Urinary bladder (tissue), 3 donors: ENCODE measurements at regions not wholly inside any gene's neighbourhood (a gene's known extent, or its start where the extent isn't known, plus 50 kb on each side); places are given as distances from the start of the nearest gene placed in this dataset.

Experiments
- DNase-seq: peaks from one replicate; pipeline ENCODE4 v3.0.0-alpha.2; 2015; ENCODE audit errors: extremely low spot score
- H3K27ac ChIP-seq: one replicate; pipeline ENCODE4 v1.5.1; 2013; ENCODE audit warnings: low read depth, mild to moderate bottlenecking, moderate library complexity
- H3K36me3 ChIP-seq: one replicate; pipeline ENCODE4 v1.6.1; 2013; ENCODE audit warnings: mild to moderate bottlenecking, moderate library complexity; ENCODE audit not compliant: insufficient read depth
- H3K4me1 ChIP-seq: one replicate; pipeline ENCODE4 v1.6.1; 2013; ENCODE audit warnings: mild to moderate bottlenecking, moderate library complexity; ENCODE audit not compliant: insufficient read depth
- H3K4me3 ChIP-seq: one replicate; pipeline ENCODE4 v1.5.1; 2013; ENCODE audit warnings: low read depth, low read length
- WGBS: extraction: QIAGEN DNeasy Blood & Tissue Kit; methylation state at CpG from one replicate; pipeline ENCODE4 v1.1.7; 2013; 5-methylcytosine and 5-hydroxymethylcytosine counted together
- donor health status: healthy with polysubstance abuse.
- donor health status: healthy.

GRCh38 chr13:31904941-31905824 is 126.4 kb upstream of the FRY start:
- no peak for DNase-seq
- 83% methylated on average over 6 of the region's 6 CpGs for WGBS
- Histone ChIP-seq H3K4me1 (no peaks in the 10 kb centered on the region), H3K36me3 (no peaks in the 10 kb centered on the region), H3K27ac (no peak overlapping the region), H3K4me3 (no peak overlapping the region)

- WGBS: 54% methylated on average over 11 of the region's 11 CpGs
- Histone ChIP-seq H3K4me3 (no peak overlapping the region), H3K36me3 (no peaks in the 10 kb centered on the region), H3K4me1 (no peaks in the 10 kb centered on the region), H3K27ac (no peak overlapping the region)
- DNase-seq: no peak
Observed at GRCh38 chr13:31905961-31906360, 125.6 kb upstream of the FRY start.

- H3K27ac ChIP-seq: no peak overlapping the region
- 69% methylated on average over 4 of the region's 4 CpGs for WGBS
- DNase-seq: no peak
Observed at GRCh38 chr13:31908696-31909411, 122.7 kb upstream of the FRY start.

DNA sequence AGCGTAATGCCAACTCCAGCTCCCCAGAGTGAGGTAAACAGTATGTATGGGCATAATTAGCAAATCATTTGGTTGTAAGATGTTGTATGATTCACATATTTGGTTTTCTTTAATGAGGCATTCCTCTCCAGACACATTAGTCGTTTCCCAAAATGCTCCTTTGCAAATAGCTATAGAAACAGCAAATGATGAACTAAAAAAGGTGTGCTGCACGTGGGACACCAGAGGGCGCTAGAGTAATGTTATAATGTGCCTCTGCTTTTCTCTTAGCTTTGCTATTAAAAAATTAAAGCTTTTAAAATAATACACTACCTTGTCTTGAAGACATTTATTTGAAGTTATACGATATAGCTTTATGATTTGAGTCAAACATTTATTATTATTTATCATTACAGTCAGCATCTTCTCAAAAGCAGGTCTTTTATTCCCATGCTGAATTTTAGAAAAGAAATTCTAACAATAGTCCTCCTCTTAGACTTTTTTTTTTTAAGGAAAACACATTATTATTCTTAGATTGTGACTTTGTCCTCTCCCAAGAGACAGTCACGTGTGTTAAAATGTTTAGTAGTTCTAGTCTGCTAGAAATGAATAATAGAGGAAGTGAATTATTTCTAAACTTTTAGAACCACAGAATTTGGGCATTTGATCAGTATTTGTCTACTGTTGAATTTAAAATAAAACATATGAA is 121.6 kb upstream of the FRY start:
- Histone ChIP-seq H3K27ac (no peak overlapping the region), H3K4me1 (no peaks in the 10 kb centered on the region), H3K36me3 (no peaks in the 10 kb centered on the region), H3K4me3 (no peak overlapping the region)
- no peak for DNase-seq
- 16% methylated on average over 6 of the region's 6 CpGs for WGBS

More at GRCh38 chr13:31908696-31909411, 122.7 kb upstream of the FRY start:
- Histone ChIP-seq H3K36me3 (no peaks in the 10 kb centered on the region), H3K4me3 (no peak overlapping the region), H3K4me1 (no peaks in the 10 kb centered on the region)

GRCh38 chr13:31910633-31911032 is 120.9 kb upstream of the FRY start:
- no peak overlapping the region for H3K27ac ChIP-seq
- H3K36me3 ChIP-seq: no peaks in the 10 kb centered on the region
- no peak for DNase-seq
- H3K4me1 ChIP-seq: no peaks in the 10 kb centered on the region
- WGBS: 98% methylated on average over 2 of the region's 2 CpGs
- H3K4me3 ChIP-seq: no peak overlapping the region

DNA sequence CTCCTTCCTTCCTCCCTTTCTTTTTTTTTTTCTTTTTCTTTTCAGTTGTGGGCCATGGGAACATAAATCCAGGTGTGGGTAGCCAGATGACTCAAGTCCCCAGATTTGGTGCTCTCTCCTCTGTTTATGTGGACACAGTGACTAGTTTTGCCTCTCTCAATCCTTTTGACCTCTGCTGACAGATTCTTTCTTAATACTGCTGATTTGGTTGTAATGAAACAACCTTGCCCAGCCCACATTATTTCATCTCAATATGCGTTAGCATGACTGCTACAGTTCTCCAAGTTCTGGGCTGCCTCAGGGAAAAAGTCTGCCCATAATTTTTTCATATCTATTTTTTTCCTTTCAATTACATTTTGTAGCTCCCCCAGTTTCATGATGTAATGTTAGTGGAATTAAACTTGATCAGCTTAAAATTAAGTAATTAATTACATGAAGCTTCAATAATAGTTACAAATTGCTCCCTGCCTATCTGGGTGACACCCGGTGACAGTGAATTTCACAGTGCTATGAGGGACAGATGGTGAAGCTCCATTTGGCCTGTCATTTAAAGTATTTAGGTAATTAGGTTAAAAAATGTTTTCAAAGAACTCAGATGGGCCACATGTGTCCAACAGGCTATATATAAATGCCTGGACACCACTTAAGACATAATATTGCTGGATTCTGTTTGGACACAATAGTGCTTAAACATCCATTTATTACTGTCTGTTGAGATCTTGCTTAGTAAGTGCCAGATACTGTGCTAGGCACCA is 118.8 kb upstream of the FRY start:
- H3K27ac ChIP-seq: no peak overlapping the region
- WGBS: 89% methylated on average over 2 of the region's 2 CpGs
- H3K4me3 ChIP-seq: no peak overlapping the region
- no peaks in the 10 kb centered on the region for H3K4me1 ChIP-seq
- no peak for DNase-seq
- no peaks in the 10 kb centered on the region for H3K36me3 ChIP-seq

DNA sequence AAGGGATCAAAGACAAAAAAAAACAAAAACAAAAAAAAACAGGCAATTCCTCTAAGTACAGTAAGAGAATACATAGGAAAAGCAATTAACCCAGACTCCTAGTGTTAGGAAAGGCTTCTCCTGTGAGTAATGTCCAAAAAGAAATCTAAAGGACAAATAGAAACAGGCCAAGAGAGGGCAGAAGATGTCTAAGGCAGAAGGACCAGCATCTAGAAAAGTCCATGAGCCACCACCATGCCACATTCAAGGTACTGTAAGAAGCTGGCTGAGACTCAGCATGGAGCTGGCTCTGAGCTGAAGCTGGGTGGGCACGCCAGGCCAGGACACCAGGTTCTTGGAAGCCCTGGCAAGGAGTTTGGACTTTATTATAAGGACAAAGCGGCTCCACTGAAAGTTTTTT is 118.1 kb upstream of the FRY start:
- H3K36me3 ChIP-seq: no peaks in the 10 kb centered on the region
- no peak overlapping the region for H3K27ac ChIP-seq
- WGBS: 97% methylated on average over 2 of the region's 2 CpGs

DNA sequence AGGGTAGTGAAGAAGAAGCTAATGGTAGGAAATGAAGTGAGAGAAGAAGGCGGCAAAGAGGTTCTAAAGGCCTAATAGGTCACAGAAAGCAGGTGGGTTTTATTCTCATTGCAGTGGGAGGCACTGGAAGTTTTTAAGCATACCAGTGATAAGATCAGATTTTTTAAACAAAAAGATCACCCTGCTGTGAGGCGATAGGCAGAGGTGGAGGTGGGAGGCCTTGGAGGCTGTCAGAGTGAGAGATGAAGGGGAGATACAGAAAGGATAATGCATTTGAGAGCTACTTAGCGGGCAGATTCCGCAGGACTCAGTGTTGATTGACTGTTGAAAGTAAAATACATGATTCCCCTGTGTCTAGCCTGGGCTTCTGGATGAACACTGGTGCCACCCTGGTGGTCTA is 116.7 kb upstream of the FRY start:
- no peak for DNase-seq
- 96% methylated on average over 4 of the region's 4 CpGs for WGBS
- no peak overlapping the region for H3K4me3 ChIP-seq
- H3K4me1 ChIP-seq: no peaks in the 10 kb centered on the region
- H3K36me3 ChIP-seq: no peaks in the 10 kb centered on the region
- no peak overlapping the region for H3K27ac ChIP-seq

More for the DNA sequence above, 118.1 kb upstream of the FRY start:
- Histone ChIP-seq H3K4me1 (no peaks in the 10 kb centered on the region), H3K4me3 (no peak overlapping the region)
- no peak for DNase-seq

DNA sequence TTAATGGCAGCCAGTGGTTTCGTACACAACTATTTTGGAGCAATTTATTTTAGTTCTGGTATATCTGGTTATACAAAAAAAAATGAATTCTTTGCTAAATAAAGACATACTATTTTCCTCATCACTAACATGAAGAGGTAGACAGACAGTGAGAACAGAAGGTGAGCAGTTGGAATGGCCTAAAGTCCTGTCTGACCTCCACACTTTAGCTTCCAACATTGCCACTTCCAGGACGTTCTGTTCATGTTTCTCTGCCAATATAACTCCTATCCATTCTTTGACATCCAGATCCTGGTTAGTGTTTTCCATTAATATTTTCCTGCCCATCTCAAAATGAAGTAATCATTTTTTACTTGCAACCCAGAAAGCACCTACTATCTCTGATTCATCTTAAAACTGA is 112.9 kb upstream of the FRY start:
- no peak overlapping the region for H3K4me3 ChIP-seq
- no peak for DNase-seq
- H3K27ac ChIP-seq: no peak overlapping the region
- no peaks in the 10 kb centered on the region for H3K36me3 ChIP-seq
- WGBS: 82% methylated on average over 2 of the region's 2 CpGs
- H3K4me1 ChIP-seq: no peaks in the 10 kb centered on the region

DNA sequence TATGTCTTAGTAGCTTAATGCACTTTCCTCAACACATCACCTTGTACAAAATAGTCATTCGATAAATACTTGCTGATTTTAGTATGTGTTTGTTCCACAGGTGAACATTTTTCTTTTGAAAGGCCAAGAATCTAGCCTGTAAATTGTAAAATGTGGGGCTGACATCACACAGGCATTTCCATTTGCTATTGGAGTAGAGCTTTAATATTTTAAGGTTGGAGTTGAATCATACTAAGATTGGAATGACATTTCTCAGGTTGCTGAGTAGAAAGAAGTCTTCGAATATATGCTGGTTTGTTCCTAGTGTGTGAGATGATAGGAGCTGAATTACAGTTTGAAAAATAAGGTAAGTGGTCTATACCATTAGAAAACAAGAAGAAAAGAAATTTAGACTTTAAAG is 112.3 kb upstream of the FRY start:
- no peak for DNase-seq
- no peak overlapping the region for H3K27ac ChIP-seq
- no peak overlapping the region for H3K4me3 ChIP-seq
- 89% methylated on average over 2 of the region's 2 CpGs for WGBS
- no peaks in the 10 kb centered on the region for H3K36me3 ChIP-seq
- no peaks in the 10 kb centered on the region for H3K4me1 ChIP-seq

DNA sequence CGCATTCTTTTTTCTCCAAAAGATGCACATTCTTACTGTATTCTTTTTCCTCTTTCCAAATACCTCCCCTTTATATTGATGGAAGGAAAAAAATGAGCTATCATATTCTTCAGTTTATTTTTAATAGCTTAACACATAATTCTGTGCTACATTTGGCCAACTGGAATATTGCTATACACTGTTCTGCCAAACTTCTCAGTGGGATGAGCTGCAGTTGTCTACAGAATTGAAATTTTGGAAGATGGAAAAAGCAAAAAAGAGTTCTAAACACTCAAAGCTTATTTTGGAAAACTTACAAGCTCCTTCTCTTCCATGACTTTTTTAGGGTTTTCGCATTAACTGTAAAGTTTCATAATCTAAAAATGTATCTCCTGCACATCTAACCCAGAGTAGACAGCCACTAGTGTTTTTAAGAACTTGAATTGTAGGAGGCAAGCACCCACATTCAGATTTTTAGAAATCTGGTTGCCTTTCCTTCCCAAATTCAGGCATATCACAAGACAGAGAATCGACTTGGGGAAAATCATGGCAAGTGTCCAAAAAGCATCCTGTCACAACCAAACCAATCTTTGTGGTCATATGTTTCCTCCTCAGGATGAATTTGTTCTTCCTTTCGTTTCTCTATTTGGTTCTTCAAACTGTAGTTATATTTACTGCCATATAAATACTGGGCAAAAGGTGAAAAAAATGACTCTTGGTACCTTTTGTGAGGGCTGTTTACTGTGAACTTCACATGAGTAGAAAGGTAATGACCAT is 111.4 kb upstream of the FRY start:
- Histone ChIP-seq H3K36me3 (no peaks in the 10 kb centered on the region), H3K27ac (no peak overlapping the region), H3K4me1 (no peaks in the 10 kb centered on the region), H3K4me3 (no peak overlapping the region)
- no peak for DNase-seq
- WGBS: 55% methylated on average over 4 of the region's 4 CpGs

GRCh38 chr13:31920727-31921100 is 110.9 kb upstream of the FRY start:
- Histone ChIP-seq H3K27ac (no peak overlapping the region), H3K4me3 (no peak overlapping the region), H3K36me3 (no peaks in the 10 kb centered on the region), H3K4me1 (no peaks in the 10 kb centered on the region)
- no peak for DNase-seq
- WGBS: 71% methylated on average over 2 of the region's 2 CpGs

GRCh38 chr13:31922724-31923123 is 108.8 kb upstream of the FRY start:
- Histone ChIP-seq H3K27ac (no peak overlapping the region), H3K4me1 (no peaks in the 10 kb centered on the region), H3K4me3 (no peak overlapping the region), H3K36me3 (no peaks in the 10 kb centered on the region)
- DNase-seq: no peak
- 98% methylated on average over 1 of the region's 1 CpG for WGBS
